ENCODE measurements at regions not wholly inside any gene's neighbourhood (a gene's known extent, or its start where the extent isn't known, plus 50 kb on each side); places are given as distances from the start of the nearest gene placed in this dataset.

- no peak for TF ChIP-seq POLR2A (IDR thresholded peaks at IDR 0.05)
- TF ChIP-seq, protein P1, sequence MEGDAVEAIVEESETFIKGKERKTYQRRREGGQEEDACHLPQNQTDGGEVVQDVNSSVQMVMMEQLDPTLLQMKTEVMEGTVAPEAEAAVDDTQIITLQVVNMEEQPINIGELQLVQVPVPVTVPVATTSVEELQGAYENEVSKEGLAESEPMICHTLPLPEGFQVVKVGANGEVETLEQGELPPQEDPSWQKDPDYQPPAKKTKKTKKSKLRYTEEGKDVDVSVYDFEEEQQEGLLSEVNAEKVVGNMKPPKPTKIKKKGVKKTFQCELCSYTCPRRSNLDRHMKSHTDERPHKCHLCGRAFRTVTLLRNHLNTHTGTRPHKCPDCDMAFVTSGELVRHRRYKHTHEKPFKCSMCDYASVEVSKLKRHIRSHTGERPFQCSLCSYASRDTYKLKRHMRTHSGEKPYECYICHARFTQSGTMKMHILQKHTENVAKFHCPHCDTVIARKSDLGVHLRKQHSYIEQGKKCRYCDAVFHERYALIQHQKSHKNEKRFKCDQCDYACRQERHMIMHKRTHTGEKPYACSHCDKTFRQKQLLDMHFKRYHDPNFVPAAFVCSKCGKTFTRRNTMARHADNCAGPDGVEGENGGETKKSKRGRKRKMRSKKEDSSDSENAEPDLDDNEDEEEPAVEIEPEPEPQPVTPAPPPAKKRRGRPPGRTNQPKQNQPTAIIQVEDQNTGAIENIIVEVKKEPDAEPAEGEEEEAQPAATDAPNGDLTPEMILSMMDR (IDR thresholded peaks at IDR 0.05), result no peak
- TF ChIP-seq POLR2AphosphoS5 (IDR thresholded peaks at IDR 0.05), result no peak
These were observed 777.4 kb upstream of the HS3ST1 start for GRCh38 chr4:12206091-12206490.
